IPS DF 6.9 (cell line): ENCODE measurements at regions not wholly inside any gene's neighbourhood (a gene's known extent, or its start where the extent isn't known, plus 50 kb on each side); places are given as distances from the start of the nearest gene placed in this dataset.

ENCODE experiments used
- DNase-seq: peaks from one replicate; pipeline ENCODE4 v3.0.0-alpha.2; 2013; ENCODE audit warnings: low read depth, low spot score
- H3K27ac ChIP-seq: one replicate; pipeline ENCODE4 v1.5.1; 2013; ENCODE audit warnings: low read length, control low read depth
- H3K27me3 ChIP-seq: 2 replicates; pipeline ENCODE4 v1.6.1; 2013; ENCODE audit warnings: mild to moderate bottlenecking, low read length; ENCODE audit not compliant: control insufficient read depth, insufficient read depth
- H3K36me3 ChIP-seq: 2 replicates; pipeline ENCODE4 v1.6.1; 2013; ENCODE audit warnings: low read length; ENCODE audit not compliant: control insufficient read depth, insufficient read depth
- H3K4me1 ChIP-seq: 2 replicates; pipeline ENCODE4 v1.6.1; 2013; ENCODE audit warnings: low read length; ENCODE audit not compliant: control insufficient read depth, insufficient read depth
- H3K4me3 ChIP-seq: 2 replicates; pipeline ENCODE4 v1.5.1; 2013; ENCODE audit warnings: mild to moderate bottlenecking, low read length
- H3K9me3 ChIP-seq: 2 replicates; pipeline ENCODE4 v1.6.1; 2013; ENCODE audit warnings: low read length, inconsistent platforms; ENCODE audit not compliant: control insufficient read depth, insufficient read depth
- WGBS: extraction: QIAGEN DNeasy Blood & Tissue Kit; methylation state at CpG from one replicate; pipeline ENCODE4 v1.1.7; 2013; ENCODE audit warnings: mixed read lengths, missing lambda C conversion rate; ENCODE audit not compliant: insufficient read length, insufficient coverage; 5-methylcytosine and 5-hydroxymethylcytosine counted together

GRCh38 chr1:181366910-181367309, 116.4 kb upstream of the CACNA1E start:
- Histone ChIP-seq H3K27ac (no peak overlapping the region), H3K4me1 (no peaks in the 10 kb centered on the region), H3K9me3 (no peaks in the 10 kb centered on the region), H3K4me3 (no peak overlapping the region), H3K36me3 (no peaks in the 10 kb centered on the region), H3K27me3 (no peaks in the 10 kb centered on the region)
- WGBS, result no CpG with 5 or more reads among the region's 8 CpGs
- DNase-seq, result no peak

- Histone ChIP-seq H3K9me3 (no peaks in the 10 kb centered on the region), H3K36me3 (no peaks in the 10 kb centered on the region), H3K4me3 (no peak overlapping the region), H3K4me1 (no peaks in the 10 kb centered on the region), H3K27ac (no peak overlapping the region), H3K27me3 (no peaks in the 10 kb centered on the region)
- no peak for DNase-seq
- WGBS, result no CpG with 5 or more reads among the region's 4 CpGs
These were observed 113.9 kb upstream of the CACNA1E start for GRCh38 chr1:181369416-181369815.

- Histone ChIP-seq H3K27ac (no peak overlapping the region), H3K36me3 (no peaks in the 10 kb centered on the region), H3K4me3 (no peak overlapping the region), H3K27me3 (no peaks in the 10 kb centered on the region), H3K9me3 (no peaks in the 10 kb centered on the region), H3K4me1 (peaks cover 3% of the 10 kb centered on the region; the same call in 1 of the 2 replicates)
- DNase-seq, result no peak
- WGBS, result no CpG with 5 or more reads among the region's 6 CpGs
These were observed 99.6 kb upstream of the CACNA1E start for GRCh38 chr1:181383695-181384094.

GRCh38 chr1:181386340-181386739, 97.0 kb upstream of the CACNA1E start:
- H3K4me1 ChIP-seq, result peaks cover 3% of the 10 kb centered on the region; the same call in 1 of the 2 replicates
- no peak overlapping the region for H3K27ac ChIP-seq
- no peaks in the 10 kb centered on the region for H3K27me3 ChIP-seq

GRCh38 chr1:181386951-181387350, 96.4 kb upstream of the CACNA1E start:
- no peak overlapping the region for H3K4me3 ChIP-seq
- WGBS, result no CpG with 5 or more reads among the region's 6 CpGs
- no peak overlapping the region for H3K27ac ChIP-seq
- H3K27me3 ChIP-seq, result no peaks in the 10 kb centered on the region
- no peaks in the 10 kb centered on the region for H3K36me3 ChIP-seq
- H3K4me1 ChIP-seq, result peaks cover 3% of the 10 kb centered on the region; the same call in 1 of the 2 replicates
- DNase-seq, result no peak
- H3K9me3 ChIP-seq, result no peaks in the 10 kb centered on the region

More at GRCh38 chr1:181386340-181386739, 97.0 kb upstream of the CACNA1E start:
- Histone ChIP-seq H3K4me3 (no peak overlapping the region), H3K9me3 (no peaks in the 10 kb centered on the region), H3K36me3 (no peaks in the 10 kb centered on the region)
- no peak for DNase-seq
- WGBS, result no CpG with 5 or more reads among the region's 2 CpGs

- H3K36me3 ChIP-seq, result no peaks in the 10 kb centered on the region
- H3K4me3 ChIP-seq, result no peak overlapping the region
- H3K9me3 ChIP-seq, result no peaks in the 10 kb centered on the region
- WGBS, result no CpG with 5 or more reads among the region's 4 CpGs
- peaks cover 3% of the 10 kb centered on the region; the same call in 1 of the 2 replicates for H3K4me1 ChIP-seq
- no peak for DNase-seq
- no peak overlapping the region for H3K27ac ChIP-seq
- no peaks in the 10 kb centered on the region for H3K27me3 ChIP-seq
These were observed 95.6 kb upstream of the CACNA1E start for GRCh38 chr1:181387702-181388101.

- Histone ChIP-seq H3K4me1 (peaks cover 2% of the 10 kb centered on the region; the same call in 1 of the 2 replicates), H3K4me3 (no peak overlapping the region), H3K27ac (no peak overlapping the region), H3K36me3 (no peaks in the 10 kb centered on the region), H3K9me3 (no peaks in the 10 kb centered on the region), H3K27me3 (no peaks in the 10 kb centered on the region)
- DNase-seq, result no peak
- WGBS, result no CpG with 5 or more reads among the region's 8 CpGs
These were observed 92.8 kb upstream of the CACNA1E start for GRCh38 chr1:181390410-181391077.

- no peak overlapping the region for H3K27ac ChIP-seq
- no peak for DNase-seq
- no peaks in the 10 kb centered on the region for H3K9me3 ChIP-seq
- no CpG with 5 or more reads among the region's 5 CpGs for WGBS
- H3K27me3 ChIP-seq, result no peaks in the 10 kb centered on the region
- no peaks in the 10 kb centered on the region for H3K4me1 ChIP-seq
- H3K4me3 ChIP-seq, result no peak overlapping the region
- H3K36me3 ChIP-seq, result no peaks in the 10 kb centered on the region
These were observed 91.9 kb upstream of the CACNA1E start for GRCh38 chr1:181391301-181391900.

- DNase-seq, result no peak
- Histone ChIP-seq H3K4me1 (no peaks in the 10 kb centered on the region), H3K27ac (no peak overlapping the region), H3K27me3 (no peaks in the 10 kb centered on the region), H3K36me3 (no peaks in the 10 kb centered on the region), H3K4me3 (no peak overlapping the region), H3K9me3 (no peaks in the 10 kb centered on the region)
- no CpG with 5 or more reads among the region's 1 CpG for WGBS
These were observed 91.2 kb upstream of the CACNA1E start for GRCh38 chr1:181392133-181392532.

GRCh38 chr1:181392613-181393220, 90.6 kb upstream of the CACNA1E start:
- Histone ChIP-seq H3K4me1 (no peaks in the 10 kb centered on the region), H3K27me3 (no peaks in the 10 kb centered on the region), H3K4me3 (no peak overlapping the region), H3K36me3 (no peaks in the 10 kb centered on the region), H3K9me3 (no peaks in the 10 kb centered on the region), H3K27ac (no peak overlapping the region)
- no CpG with 5 or more reads among the region's 1 CpG for WGBS
- no peak for DNase-seq
